Fibroblast of lung (primary cell): ENCODE measurements at regions not wholly inside any gene's neighbourhood (a gene's known extent, or its start where the extent isn't known, plus 50 kb on each side); places are given as distances from the start of the nearest gene placed in this dataset.

ENCODE experiments used
- CTCF ChIP-seq, 2 donors: IDR thresholded peaks in 1 of 2; conservative IDR thresholded peaks in 1 of 2; 1 replicate in 1 of 2; 2 replicates in 1 of 2; pipeline ENCODE4 v1.5.1; 2011 to 2012; ENCODE audit warnings: low read length in 2 of 2, control low read depth in 1 of 2, inconsistent platforms in 1 of 2, low read depth in 1 of 2, mild to moderate bottlenecking in 1 of 2
- EZH2 ChIP-seq: IDR thresholded peaks from 2 replicates; pipeline ENCODE4 v1.5.1; 2012; ENCODE audit warnings: low read length, control low read depth, mild to moderate bottlenecking; ENCODE audit errors: missing control alignments

GRCh38 chr2:198304859-198305258 lies 500.5 kb downstream of the PLCL1 start:
- TF ChIP-seq CTCF (conservative IDR thresholded peaks at IDR 0.05 in 1 of 2, IDR thresholded peaks at IDR 0.05 in 1 of 2; ENCODE audit: low read depth in 1 of 2, low read length in 2 of 2) (no peak), EZH2 (no peak)
